Smooth muscle cell (in vitro differentiated cells): ENCODE measurements at regions not wholly inside any gene's neighbourhood (a gene's known extent, or its start where the extent isn't known, plus 50 kb on each side); places are given as distances from the start of the nearest gene placed in this dataset.

Experiments used
- DNase-seq: peaks from one replicate; lab custom pipeline; 2025; ENCODE audit not compliant: unreplicated experiment; lab: John Stamatoyannopoulos, UW
- H2AFZ ChIP-seq: fragments of 200-600 bp; sonication (generic); 2 replicates; pipeline ENCODE4 v1.6.0; 2016; ENCODE audit warnings: antibody characterized with exemption, low read depth, mild to moderate bottlenecking
- H3F3A ChIP-seq: fragments of 200-600 bp; sonication (generic); 2 replicates; pipeline ENCODE4 v1.6.0; 2017; ENCODE audit warnings: antibody characterized with exemption, low read depth
- H3K27ac ChIP-seq: fragments of 200-600 bp; sonication (generic); 2 replicates; pipeline ENCODE4 v1.5.1; 2016; ENCODE audit warnings: low read depth, mild to moderate bottlenecking
- H3K27me3 ChIP-seq: fragments of 200-600 bp; sonication (generic); 2 replicates; pipeline ENCODE4 v1.6.1; 2016; ENCODE audit warnings: low read depth, mild to moderate bottlenecking
- H3K36me3 ChIP-seq: fragments of 200-600 bp; sonication (generic); 2 replicates; pipeline ENCODE4 v1.5.1; 2016; ENCODE audit warnings: low read depth
- H3K4me1 ChIP-seq: fragments of 200-600 bp; sonication (generic); 2 replicates; pipeline ENCODE4 v1.5.1; 2016; ENCODE audit warnings: low read depth
- H3K4me2 ChIP-seq: fragments of 200-600 bp; sonication (generic); 2 replicates; pipeline ENCODE4 v1.6.0; 2016; ENCODE audit warnings: mild to moderate bottlenecking
- H3K4me3 ChIP-seq: fragments of 200-600 bp; sonication (generic); 2 replicates; pipeline ENCODE4 v1.5.1; 2016; ENCODE audit warnings: mild to moderate bottlenecking
- H3K79me2 ChIP-seq: fragments of 200-600 bp; sonication (generic); 2 replicates; pipeline ENCODE4 v1.6.0; 2016; ENCODE audit warnings: low read depth, mild to moderate bottlenecking
- H3K9ac ChIP-seq: fragments of 200-600 bp; sonication (generic); 2 replicates; pipeline ENCODE4 v1.6.0; 2016; ENCODE audit warnings: low read depth
- H3K9me3 ChIP-seq: fragments of 200-600 bp; sonication (generic); replicated peaks from 2 replicates; pipeline ENCODE4 v1.5.1; 2016; ENCODE audit warnings: low read depth
- H4K20me1 ChIP-seq: fragments of 200-600 bp; sonication (generic); 2 replicates; pipeline ENCODE4 v1.6.0; 2016; ENCODE audit warnings: low read depth
- WGBS: methylation state at CpG from one replicate; pipeline ENCODE4 v1.1.7; 2016; ENCODE audit warnings: low lambda C conversion rate; 5-methylcytosine and 5-hydroxymethylcytosine counted together
- TF ChIP-seq, protein P1 (sequence below): fragments of 200-600 bp; sonication (generic); IDR thresholded peaks from 2 replicates; pipeline ENCODE4 v1.5.1; 2017; ENCODE audit warnings: borderline replicate concordance, mild to moderate bottlenecking, antibody characterized with exemption; ENCODE audit not compliant: insufficient read depth, poor library complexity, severe bottlenecking

DNA sequence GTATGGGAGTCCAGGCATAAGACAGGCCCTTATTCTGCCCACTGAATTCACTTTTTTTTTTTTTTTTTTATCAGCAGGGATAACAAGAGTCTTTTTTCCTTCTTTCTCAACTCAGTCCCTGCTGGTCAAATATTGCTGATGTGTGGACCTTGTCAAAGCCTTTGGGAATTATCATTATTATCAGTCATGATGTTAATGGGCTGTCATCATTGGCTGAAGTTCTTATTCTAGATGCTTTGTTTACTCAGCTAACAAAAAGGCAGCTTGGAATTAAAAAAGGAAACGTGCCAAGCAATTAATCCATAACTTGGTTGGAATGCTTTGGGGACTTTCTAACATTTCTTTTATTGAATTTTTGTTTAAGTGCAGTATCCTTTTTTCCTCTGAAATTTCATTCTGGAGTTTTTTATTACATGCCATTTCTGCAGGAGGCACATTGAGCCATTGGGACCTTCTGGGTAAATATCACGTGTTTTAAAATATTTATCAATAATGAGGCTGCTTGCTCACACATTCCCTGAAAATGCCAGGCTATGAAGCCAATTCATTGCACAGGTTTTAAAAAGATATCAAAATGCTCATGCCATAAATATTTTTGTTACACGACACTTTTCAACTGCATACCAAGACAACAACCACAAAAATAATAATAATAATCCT lies 246.3 kb downstream of the TXNL1 start:
- no peak for DNase-seq
- H2AFZ ChIP-seq = no peak overlapping the region
- no peaks in the 10 kb centered on the region for H3K9me3 ChIP-seq
- no peaks in the 10 kb centered on the region for H3K4me1 ChIP-seq
- H3K9ac ChIP-seq = no peak overlapping the region
- no peaks in the 10 kb centered on the region for H3K36me3 ChIP-seq
- no peak overlapping the region for H3K4me3 ChIP-seq
- H3F3A ChIP-seq = no peaks in the 10 kb centered on the region
- no peaks in the 10 kb centered on the region for H3K27me3 ChIP-seq
- H3K4me2 ChIP-seq = no peak overlapping the region
- H3K27ac ChIP-seq = no peak overlapping the region
- H3K79me2 ChIP-seq = no peaks in the 10 kb centered on the region
- 72% methylated on average over 3 of the region's 3 CpGs for WGBS
- TF ChIP-seq, protein P1, sequence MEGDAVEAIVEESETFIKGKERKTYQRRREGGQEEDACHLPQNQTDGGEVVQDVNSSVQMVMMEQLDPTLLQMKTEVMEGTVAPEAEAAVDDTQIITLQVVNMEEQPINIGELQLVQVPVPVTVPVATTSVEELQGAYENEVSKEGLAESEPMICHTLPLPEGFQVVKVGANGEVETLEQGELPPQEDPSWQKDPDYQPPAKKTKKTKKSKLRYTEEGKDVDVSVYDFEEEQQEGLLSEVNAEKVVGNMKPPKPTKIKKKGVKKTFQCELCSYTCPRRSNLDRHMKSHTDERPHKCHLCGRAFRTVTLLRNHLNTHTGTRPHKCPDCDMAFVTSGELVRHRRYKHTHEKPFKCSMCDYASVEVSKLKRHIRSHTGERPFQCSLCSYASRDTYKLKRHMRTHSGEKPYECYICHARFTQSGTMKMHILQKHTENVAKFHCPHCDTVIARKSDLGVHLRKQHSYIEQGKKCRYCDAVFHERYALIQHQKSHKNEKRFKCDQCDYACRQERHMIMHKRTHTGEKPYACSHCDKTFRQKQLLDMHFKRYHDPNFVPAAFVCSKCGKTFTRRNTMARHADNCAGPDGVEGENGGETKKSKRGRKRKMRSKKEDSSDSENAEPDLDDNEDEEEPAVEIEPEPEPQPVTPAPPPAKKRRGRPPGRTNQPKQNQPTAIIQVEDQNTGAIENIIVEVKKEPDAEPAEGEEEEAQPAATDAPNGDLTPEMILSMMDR = no peak
- no peaks in the 10 kb centered on the region for H4K20me1 ChIP-seq

DNA sequence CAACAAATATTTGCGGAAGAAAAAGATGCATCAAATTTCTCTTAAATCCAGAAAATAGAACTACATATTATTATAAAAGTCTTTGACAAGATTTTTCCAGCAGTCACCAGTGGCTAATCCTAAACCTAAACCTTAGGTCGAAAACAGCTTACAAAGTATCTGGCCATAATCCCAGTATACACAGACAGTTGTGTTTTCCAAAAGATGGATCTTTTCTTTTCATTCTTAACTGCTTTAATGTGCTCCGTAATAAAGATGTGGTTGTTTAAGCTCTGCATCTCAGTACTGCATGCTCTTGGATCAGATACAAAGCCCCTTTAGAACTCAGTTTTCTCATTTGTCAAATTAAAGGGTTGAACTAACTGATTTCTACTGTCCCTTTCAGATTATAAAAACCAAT lies 247.8 kb downstream of the TXNL1 start:
- Histone ChIP-seq H3K36me3 (no peaks in the 10 kb centered on the region), H4K20me1 (no peaks in the 10 kb centered on the region), H3K9ac (no peak overlapping the region), H3K4me3 (no peak overlapping the region), H3K4me2 (no peak overlapping the region), H2AFZ (no peak overlapping the region), H3F3A (no peaks in the 10 kb centered on the region), H3K79me2 (no peaks in the 10 kb centered on the region), H3K4me1 (no peaks in the 10 kb centered on the region), H3K27ac (no peak overlapping the region), H3K27me3 (no peaks in the 10 kb centered on the region), H3K9me3 (no peaks in the 10 kb centered on the region)
- DNase-seq = no peak
- TF ChIP-seq, protein P1 = no peak
- WGBS = 44% methylated on average over 3 of the region's 3 CpGs

DNA sequence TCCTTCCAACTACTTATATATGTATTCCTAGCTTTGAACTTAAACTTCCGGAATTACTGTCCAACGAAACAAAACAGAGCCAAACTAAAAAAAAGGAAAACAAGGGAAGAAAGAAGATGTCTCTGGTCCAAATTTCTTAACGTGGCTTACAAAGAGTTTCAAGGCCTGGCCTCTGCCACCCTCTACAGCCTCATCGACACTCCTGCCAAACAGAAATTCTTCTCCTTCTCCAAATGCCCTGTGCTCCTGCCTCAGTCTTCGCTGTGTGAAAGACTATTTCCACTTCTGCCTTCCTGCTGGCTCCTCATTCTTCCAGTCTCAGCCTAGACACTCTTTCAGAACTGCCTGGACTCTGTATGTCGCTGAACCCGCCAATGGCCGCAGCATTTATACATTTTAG lies 249.2 kb downstream of the TXNL1 start:
- no peak overlapping the region for H2AFZ ChIP-seq
- no peak overlapping the region for H3K4me3 ChIP-seq
- H3K27me3 ChIP-seq = no peaks in the 10 kb centered on the region
- H3K79me2 ChIP-seq = no peaks in the 10 kb centered on the region
- no peak for DNase-seq
- no peaks in the 10 kb centered on the region for H3K9me3 ChIP-seq
- H3K9ac ChIP-seq = no peak overlapping the region
- 83% methylated on average over 8 of the region's 8 CpGs for WGBS
- H3K4me1 ChIP-seq = no peaks in the 10 kb centered on the region
- no peak overlapping the region for H3K4me2 ChIP-seq
- no peaks in the 10 kb centered on the region for H3K36me3 ChIP-seq
- TF ChIP-seq, protein P1 = no peak
- no peak overlapping the region for H3K27ac ChIP-seq
- H4K20me1 ChIP-seq = no peaks in the 10 kb centered on the region
- H3F3A ChIP-seq = no peaks in the 10 kb centered on the region

DNA sequence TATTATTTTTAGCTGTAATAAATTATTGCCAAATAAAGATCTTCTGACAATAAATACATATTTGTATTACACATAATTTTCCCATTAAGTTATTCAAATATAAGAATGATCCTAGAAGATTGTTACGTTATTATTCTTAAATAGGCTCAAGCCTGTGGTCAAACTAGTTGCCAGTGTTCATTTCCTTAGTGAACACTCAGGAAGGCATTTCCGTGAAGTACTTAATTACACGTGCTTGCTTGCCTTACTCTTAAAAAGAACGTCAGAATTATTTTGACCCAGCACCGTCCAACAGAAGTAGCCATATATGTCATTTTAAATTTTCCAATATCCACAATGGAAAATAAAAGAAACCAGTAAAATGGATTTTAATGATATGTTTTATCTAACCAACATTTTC lies 249.8 kb downstream of the TXNL1 start:
- H3F3A ChIP-seq = no peaks in the 10 kb centered on the region
- H3K9ac ChIP-seq = no peak overlapping the region
- H3K9me3 ChIP-seq = no peaks in the 10 kb centered on the region
- WGBS = 69% methylated on average over 5 of the region's 5 CpGs
- H3K4me1 ChIP-seq = no peaks in the 10 kb centered on the region
- no peaks in the 10 kb centered on the region for H3K36me3 ChIP-seq
- H3K79me2 ChIP-seq = no peaks in the 10 kb centered on the region
- TF ChIP-seq, protein P1 = no peak
- no peak overlapping the region for H3K4me2 ChIP-seq
- no peak overlapping the region for H3K4me3 ChIP-seq
- H4K20me1 ChIP-seq = no peaks in the 10 kb centered on the region
- DNase-seq = no peak
- H3K27ac ChIP-seq = no peak overlapping the region
- no peaks in the 10 kb centered on the region for H3K27me3 ChIP-seq
- H2AFZ ChIP-seq = no peak overlapping the region
